Embryonic facial prominence (tissue), 1 donor: ENCODE measurements at regions not wholly inside any gene's neighbourhood (a gene's known extent, or its start where the extent isn't known, plus 50 kb on each side); places are given as distances from the start of the nearest gene placed in this dataset.
"Not testable (repeated sequence)": the region's sequence is repeated elsewhere in the genome, so short reads cannot be mapped to it uniquely, and the experiment has no call there.

Experiments used
- DNase-seq: peaks from one replicate; pipeline ENCODE4 v3.0.0-alpha.2; 2016; ENCODE audit errors: extremely low spot score

DNA sequence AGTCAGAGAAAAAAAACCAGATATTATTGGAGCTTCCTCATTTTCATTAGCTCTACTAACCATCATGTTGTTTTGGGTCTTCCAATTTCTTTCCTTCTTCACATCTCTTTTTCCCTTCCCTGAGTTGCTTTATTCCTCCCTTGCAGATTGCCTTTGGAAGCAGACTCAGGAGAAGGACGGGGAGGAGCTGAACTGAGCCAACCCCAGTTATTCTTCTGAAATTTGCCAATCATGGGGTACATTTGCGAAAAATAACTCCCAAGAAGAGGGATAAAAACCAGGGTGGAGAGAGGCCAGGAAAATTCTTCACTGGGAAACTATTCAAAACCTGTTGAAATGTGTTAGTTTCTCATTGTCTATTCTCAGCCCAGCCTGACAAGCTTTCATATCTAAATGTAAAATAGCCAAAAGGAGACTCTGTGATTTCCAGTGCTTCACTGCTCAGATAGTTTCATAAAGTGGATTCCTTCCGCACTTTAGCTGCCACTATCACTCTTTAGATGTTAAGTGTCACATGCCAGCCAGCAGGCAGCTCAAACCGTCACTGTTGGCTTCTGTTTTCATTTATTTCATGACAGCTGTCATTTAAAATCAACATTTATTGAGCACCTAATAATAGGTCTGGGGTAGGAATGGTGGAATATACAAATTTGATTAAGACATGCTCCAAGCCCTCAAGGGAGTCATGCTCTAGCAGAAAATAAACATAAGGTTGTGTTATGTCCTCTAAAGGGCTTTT, 204.5 kb downstream of the SREK1 start:
- no peak for DNase-seq

DNA sequence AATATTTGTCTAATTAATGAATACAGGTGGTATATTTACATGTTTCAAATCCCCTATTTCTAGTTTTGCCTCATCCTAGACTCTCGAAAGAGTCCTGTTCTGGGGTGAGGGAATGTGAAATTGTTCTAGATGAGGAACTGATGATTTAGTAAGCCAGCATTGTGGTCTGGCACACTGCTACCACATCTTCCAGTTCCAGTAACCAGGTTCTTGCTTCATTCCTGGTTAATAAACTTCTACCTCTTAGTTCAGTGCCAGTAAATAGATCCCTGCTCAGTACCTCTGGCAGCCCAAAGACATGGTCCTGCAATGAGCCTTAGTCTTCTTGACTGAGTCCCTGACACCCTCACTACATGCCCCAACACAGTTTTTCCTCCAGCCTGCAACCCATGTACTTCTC, 207.7 kb downstream of the SREK1 start:
- DNase-seq = no peak

DNA sequence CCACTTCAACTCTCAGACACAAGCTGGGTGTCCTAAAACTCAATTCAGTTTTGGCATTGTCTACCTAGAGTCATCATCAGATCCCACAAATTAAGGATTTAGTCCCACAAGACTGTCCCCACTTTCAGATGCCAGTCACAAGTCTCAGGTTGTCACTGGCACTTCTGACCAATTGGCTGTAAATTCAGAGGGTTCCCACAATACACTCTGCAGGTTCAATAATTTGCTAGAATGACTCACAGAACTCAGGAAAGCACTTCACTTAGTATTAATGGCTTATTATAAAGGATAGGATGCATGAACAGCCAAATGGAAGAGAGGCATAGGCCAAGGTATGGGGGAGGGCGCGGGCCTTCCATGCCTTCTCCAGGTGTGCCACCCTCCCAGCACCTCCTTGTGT, 209.1 kb downstream of the SREK1 start:
- DNase-seq = no peak

DNA sequence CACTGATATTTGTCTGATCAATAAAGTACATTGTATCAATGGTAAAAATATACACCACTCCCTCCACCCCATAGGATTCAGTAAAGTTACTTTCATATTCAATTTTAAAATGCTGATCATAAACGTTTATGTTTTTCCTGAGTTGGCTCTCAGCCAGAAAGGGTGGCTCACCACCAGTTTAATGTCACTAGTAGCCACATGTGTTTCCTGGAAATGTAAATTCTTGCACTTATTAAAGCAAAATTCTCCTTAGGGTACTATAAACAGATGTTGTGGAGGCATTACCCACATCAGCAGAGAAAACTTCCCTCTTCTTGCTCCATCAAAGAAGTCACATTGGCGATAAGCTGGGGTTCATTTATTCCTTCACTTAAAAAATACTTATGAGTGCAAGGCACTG, 210.3 kb downstream of the SREK1 start:
- no peak for DNase-seq

DNA sequence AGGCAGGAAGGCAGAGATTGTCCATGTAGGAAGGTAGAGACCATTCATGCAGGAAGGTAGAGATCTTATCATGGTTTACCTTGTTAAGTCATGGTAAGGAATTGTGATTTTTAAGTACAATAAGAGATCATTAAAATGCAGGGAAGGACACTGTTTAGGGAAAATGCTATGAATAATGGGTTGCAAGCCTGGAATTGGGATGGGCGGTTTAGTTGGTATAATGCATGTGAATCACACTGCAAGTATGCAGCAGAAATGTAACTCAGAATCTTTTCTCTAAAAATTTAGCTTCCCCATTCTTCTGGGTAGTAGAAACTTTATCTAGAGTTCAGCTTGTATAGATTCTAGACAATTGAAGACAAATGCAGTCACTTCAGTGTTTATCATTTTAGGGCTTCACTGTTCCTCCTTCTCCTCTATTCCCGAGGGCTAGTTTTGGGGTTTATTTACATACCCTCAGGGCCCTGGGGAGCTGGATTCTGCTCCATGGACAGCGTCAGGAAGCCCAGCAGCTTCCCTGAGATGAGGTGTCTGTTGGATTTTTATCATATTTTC, 212.0 kb downstream of the SREK1 start:
- DNase-seq = no peak

DNA sequence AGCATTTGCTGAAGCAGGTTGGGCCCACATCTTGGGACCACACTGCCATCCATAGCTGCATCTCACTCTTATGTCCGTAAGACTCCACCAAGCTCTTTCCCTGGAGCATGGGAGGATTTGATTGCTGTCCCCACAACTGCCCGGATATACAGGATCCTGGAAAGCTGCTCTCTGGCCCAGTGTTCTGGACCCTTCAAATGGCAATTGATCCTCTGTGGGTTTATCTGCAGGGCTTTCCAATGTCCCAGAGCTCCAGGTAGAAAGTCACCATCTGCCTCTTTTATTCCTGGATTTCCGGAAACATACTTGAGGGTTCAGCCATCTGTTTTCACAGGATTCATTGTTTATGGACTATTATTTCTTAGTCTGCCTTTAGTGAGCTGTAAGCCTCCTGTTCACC, 214.6 kb downstream of the SREK1 start:
- no peak for DNase-seq

DNA sequence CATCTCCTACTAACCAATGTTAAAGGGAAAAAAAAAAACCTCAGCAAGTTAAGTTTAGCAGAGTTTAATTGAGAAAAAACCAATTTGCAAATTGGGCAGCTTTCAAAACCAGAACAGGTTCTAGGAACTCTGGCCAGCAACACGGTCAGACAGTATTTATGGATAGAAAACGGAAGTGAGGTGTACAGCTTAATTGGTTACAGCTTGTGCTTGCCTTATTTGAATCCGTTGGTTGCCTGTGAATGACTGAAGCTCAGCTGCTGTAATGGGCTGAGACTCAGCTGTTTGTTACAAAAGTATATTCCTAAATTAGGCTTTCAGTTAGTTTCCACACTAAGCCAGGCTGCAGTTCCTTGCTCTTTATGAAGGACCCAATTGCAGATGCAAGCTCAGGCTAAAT, 217.0 kb downstream of the SREK1 start:
- DNase-seq = no peak

DNA sequence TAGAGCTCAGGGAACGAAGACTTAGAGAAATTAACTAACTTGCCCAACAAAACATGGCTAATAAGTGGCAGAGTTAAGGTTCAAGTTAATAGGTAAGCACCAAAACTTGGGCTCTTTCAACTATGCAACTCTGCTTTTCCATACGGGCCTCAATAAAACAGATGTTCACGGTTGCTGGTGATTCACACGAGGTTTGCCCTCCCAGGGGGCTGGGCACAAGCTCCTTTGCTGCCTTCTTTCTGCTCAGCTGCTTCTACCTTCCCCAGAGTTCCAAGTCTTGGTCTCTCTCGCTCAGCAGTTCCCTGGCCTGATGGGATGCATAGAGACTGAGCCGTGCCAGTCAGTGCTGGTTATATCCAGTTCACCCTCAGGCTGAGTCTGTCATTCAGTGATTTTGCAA, 217.9 kb downstream of the SREK1 start:
- no peak for DNase-seq

DNA sequence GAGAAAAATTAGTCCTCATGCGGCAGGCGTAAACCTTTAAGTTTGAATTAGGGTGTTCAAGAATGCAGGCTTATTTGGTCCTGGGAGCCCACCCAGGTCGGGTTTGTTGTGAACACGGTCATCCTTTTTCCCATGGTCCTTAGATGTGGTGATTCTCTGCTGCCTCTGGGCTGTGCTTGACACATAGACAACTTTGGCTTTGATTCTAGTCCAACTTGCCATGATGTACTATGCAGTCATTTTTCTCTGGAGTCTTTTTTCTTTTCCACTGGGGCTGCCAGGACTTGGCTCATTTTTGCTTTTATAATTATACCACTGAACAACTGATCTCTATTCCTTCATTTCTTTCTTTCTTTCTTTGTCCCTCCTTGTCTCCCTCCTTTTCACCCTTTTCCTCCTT, 218.6 kb downstream of the SREK1 start:
- no peak for DNase-seq

DNA sequence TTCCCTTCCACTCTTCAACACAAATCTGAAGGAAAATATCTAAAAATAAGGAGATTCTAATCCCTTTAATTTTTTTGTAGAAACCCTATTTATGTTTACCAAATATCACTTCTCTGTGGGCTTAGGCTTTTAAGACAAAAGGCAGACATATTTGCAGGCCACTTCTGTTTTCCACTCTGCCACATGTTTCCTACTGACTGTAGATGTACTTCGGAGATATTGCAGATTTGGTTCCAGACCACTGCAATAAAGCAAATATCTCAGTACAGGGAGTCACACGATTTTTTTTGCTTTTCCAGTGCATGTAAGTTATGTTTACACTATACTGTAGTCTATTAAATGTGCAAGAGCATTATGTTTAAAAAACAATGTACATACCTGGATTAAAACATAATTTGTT, 219.0 kb downstream of the SREK1 start:
- no peak for DNase-seq

DNA sequence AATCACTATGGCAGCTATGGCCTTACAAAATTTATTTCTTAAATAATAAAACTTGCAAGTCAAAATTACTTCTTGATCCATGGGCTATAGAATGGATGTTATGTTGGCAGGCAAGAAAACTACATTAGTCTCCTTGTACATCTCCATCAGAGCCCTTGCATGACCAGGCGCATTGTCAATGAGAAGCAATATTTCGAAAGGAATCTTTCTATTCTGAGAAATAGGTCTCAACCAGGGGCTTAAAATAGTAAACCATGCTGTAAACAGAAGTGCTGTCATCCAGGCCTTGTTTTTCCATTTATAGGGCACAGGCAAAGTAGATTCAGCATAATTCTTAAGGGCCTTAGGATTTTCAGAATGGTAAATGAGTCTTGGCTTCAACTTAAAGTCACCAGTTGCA, 220.1 kb downstream of the SREK1 start:
- DNase-seq = no peak

DNA sequence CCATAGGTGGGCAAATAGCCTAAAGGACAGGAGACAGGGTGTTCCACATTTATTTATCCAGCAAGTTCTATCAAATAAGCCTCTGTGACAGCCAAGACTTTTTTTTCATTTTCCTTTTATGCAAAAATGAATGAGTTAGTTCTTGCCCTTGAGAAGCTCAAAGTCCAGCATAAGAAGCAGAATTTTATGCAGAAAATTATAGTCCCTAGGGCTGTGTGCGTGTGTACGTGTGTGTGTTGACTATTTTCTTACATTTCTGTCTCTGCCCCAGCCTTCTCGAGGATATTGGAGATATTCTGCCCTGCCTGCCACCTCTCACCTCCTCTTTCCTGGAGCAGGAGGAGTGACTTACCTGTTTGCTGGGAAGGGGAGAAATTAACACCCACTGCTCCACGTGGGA, 221.9 kb downstream of the SREK1 start:
- no peak for DNase-seq

DNA sequence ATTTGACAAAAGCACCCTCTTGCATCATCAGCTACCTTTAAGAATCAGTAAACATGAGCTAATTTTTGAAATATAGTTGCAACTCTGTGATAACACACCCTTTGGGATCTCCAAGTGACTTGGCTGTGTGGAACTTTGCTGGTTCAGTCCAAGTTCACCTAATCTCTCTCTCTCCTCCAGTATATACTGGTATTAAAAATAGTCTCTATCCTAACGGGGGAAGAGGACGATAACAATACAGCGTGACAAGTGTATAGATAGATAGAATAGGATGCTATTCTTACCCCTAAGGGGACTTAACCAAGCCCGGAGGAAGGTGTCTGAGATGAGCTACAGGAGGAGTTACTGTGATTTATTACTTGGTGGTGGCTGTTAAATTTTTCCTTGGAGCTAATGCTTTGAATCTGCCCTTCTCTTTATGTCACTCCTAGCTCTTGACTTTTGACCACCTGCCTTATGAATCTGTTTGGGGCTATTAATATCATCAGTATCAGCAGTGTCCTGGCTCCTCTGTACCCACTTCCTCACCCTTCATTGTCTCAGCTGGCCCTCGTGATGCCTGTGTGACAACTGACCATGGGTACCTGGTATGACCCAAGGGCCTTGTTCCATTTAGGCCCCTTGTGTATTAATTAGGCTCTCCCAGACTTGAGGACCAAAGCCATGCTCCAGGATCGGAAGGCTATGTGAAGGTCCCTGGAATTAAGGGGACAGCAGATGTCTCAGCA, 223.9 kb downstream of the SREK1 start:
- no peak for DNase-seq

DNA sequence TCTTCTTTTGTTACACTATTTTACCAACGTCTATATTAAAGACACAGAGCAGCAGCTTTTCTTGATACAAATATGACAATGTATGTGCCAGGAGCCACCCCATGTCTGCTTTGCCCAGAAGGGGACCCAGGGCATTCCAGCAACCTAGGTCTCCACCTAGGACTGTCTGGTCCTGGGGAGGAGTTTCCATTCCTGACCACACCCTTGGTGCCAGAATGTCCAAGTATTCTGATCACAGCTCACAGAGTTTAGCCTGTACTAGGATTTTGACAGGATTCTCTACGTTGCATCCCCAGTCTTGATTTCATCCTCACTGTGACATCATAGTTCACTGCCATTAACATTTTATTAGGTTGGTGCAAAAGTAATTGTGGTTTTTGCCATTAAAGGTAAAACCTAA, 224.7 kb downstream of the SREK1 start:
- no peak for DNase-seq

DNA sequence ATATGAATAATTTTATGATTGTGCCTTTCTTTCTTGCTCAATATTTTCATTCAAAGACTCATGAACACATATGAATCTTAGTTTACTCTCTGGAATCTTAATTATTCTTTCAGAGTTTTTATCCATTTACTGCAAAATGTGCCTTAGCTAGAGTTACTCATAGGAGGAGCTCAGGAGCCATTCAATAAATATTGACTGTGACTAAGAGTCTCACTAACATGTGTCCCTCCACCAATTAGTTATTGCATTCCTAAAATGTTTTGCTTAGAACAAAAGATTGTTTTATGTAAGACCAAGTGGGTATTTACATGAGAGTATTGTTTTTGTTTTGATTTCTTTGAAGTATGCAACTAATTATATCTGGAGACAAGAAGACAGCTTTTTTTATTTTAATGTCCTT, 218.4 kb upstream of the MAST4 start:
- DNase-seq = no peak

DNA sequence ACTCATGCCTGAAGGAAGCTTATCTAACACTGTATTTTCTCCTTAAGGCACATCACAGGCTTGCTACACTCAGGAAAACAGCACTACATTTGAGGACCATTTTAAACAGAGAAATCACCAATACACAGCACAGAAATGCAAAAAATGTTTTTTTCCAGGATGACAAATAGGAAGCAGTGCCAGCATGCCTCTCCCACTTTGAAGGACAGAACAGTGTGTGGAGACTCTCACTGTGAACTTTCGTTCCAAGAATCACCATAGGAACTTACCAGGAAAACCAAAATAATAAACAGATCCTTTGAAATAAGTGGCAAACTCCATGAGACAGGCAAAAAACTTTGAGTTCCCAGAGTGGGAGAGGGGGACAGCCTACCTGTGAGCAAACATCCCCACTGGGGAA, 217.8 kb upstream of the MAST4 start:
- no peak for DNase-seq

DNA sequence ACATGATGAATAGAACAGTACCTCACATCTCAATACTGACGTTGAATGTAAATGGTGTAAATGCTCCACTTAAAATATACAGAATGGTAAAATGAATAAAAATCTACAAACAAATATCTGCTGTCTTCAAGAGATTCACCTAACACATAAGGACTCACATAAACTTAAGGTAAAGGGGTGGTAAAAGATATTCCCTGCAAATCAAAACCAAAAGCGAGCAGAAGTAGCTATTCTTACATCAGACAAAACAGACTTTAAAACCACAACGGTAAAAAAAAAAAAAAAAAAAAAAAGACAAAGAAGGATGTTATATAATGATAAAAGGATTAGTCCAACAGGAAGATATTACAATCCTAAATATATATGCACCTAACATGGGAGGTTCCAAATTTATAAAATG, 214.0 kb upstream of the MAST4 start:
- no peak for DNase-seq

DNA sequence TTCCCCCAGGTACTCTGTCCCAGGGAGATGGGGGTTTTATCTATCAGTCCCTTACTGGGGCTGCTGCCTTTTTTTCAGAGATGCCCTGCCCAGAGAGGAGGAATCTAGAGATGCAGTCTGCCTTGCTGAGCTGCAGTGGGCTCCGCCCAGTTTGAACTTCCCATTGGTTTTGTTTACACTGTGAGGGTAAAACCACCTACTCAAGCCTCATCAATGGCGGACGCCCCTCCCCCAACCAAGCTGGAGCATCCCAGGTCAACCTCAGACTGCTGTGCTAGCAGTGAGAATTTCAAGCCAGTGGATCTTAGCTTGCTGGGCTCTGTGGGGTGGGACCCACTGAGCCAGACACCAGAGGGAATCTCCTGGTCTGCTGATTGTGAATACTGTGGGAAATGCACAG, 191.0 kb upstream of the MAST4 start:
- not testable (repeated sequence) for DNase-seq

DNA sequence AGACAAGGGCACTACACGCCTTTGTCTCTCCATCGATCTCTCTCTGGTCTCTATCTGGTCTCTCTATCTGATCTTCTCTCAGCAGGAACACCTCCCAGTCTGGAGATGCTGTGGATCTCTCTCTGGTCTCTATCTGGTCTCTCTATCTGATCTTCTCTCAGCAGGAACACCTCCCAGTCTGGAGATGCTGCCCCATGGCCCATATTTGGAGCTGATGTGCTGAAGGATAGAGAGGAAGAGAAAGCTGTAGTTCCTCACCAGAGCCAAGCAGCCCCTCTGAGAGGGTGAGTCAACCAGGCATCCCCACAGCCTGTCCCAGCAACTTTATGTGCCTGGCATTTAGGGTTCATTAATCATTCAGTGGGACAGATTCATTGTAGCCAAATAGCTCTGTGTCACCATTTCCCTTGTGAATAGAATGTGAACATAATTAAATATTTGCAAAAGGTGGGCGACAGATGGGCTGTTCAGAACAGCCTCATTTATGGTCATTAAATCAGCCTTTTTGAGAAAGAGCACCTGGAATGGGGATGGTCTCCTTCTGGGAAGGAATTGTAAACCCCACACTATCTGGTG, 189.3 kb upstream of the MAST4 start:
- DNase-seq = no peak

DNA sequence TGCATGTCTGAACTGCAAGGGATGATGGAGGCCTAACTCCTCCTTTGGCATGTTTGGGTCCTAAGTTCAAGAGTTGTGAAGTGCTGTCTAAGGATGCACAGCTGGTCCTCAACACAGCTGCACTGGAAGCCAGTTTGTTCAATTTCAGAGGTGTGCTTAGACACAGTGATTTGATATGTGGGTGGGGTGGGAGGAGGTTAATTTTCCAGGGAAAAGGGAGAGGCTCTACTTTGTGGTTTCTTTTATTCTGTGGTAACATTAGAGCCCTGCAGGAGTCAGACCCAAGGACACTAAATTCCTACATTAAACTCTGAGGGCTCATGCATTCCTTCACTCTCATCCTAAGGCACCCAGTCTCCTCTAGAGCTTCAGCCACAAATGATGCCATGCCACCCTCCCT, 188.4 kb upstream of the MAST4 start:
- DNase-seq = no peak

DNA sequence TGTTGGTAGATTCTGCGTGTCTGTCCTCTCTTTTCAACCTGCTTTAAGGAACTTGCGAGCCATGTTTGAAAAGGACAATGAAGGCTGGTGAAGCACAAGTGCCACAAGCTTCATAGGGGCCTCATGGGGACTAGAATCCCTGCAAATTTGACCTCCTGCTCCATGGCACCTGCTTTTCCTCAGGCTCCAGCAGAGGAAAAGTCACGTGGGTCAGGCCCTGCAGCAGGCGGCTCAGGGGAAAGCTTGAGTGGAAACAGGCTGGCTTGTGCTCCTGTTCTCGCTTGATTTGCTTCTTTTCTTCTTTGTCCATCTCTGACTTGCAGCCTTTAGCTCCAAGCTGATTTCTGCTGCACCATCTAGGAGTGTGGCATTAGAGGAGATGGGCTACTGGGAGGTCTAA, 187.6 kb upstream of the MAST4 start:
- no peak for DNase-seq

DNA sequence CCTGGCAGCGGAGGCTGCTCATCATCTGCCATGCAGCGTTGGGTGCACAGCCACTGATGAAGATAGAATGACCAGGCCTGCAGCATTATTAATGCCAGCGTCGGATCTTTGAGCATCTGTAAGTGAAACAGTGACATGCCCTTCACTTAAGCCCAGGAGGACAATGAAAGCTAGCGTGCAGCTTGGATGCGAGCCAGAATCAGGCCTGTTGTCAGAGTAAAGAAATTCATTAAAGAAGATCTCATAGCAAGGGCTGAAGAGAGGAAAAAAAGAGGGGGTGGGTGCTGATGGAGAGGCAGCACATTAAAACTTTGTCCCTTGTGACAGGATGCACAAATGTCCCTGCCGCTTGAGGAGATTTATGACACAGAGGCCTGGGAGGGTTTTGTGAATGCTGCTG, 186.1 kb upstream of the MAST4 start:
- no peak for DNase-seq

DNA sequence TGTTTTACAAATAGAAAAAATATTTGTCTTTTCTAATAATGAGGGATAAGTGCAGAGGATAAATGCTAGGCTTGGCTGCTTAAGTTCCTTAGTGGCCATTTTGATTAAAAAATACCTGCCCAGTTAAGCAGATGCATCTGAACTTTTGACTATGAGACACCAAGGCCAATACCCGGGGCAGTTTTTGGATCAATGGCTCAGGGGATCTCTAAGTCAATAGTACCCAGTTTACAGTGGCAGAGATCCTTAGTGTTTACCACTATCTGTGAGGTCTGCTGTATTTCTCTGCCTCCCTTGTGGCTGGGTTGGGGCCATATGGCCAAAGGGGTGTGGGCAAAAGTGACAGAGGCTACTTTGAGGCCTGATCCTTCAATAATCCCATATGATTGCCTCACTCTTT, 184.5 kb upstream of the MAST4 start:
- no peak for DNase-seq
